Loucy (cell line): ENCODE measurements at regions not wholly inside any gene's neighbourhood (a gene's known extent, or its start where the extent isn't known, plus 50 kb on each side); places are given as distances from the start of the nearest gene placed in this dataset.

Source experiments
- H2AFZ ChIP-seq: fragments of 200-600 bp; sonication (generic); 2 replicates; pipeline ENCODE4 v1.6.0; 2016; ENCODE audit warnings: antibody characterized with exemption, mild to moderate bottlenecking, low read length, moderate library complexity
- H3F3A ChIP-seq: fragments of 200-600 bp; 2 replicates; pipeline ENCODE4 v1.6.0; 2016; ENCODE audit warnings: antibody characterized with exemption, low read depth, mild to moderate bottlenecking
- H3K27me3 ChIP-seq: fragments of 200-600 bp; sonication (generic); 2 replicates; pipeline ENCODE4 v1.6.1; 2014; ENCODE audit warnings: low read length, mild to moderate bottlenecking; ENCODE audit not compliant: insufficient read depth, poor library complexity, severe bottlenecking
- H3K36me3 ChIP-seq: fragments of 200-600 bp; sonication (generic); 2 replicates; pipeline ENCODE4 v1.6.1; 2016; ENCODE audit warnings: low read length; ENCODE audit not compliant: insufficient read depth
- H3K4me1 ChIP-seq: fragments of 200-600 bp; sonication (generic); 2 replicates; pipeline ENCODE4 v1.5.1; 2014; ENCODE audit warnings: low read length, mild to moderate bottlenecking; ENCODE audit not compliant: insufficient read depth, poor library complexity, severe bottlenecking
- H3K4me2 ChIP-seq: fragments of 200-600 bp; sonication (generic); 2 replicates; pipeline ENCODE4 v1.6.0; 2014; ENCODE audit warnings: antibody characterized with exemption, low read length, low read depth, mild to moderate bottlenecking; ENCODE audit not compliant: poor library complexity, severe bottlenecking
- H3K4me3 ChIP-seq: fragments of 200-600 bp; sonication (generic); 2 replicates; pipeline ENCODE4 v1.5.1; 2014; ENCODE audit warnings: low read length, mild to moderate bottlenecking, mixed read lengths; ENCODE audit not compliant: poor library complexity, severe bottlenecking
- H3K79me2 ChIP-seq: fragments of 200-600 bp; sonication (generic); 2 replicates; pipeline ENCODE4 v1.6.1; 2014; ENCODE audit warnings: low read length; ENCODE audit not compliant: insufficient read depth
- H3K9ac ChIP-seq: fragments of 200-600 bp; sonication (generic); 2 replicates; pipeline ENCODE4 v1.6.0; 2014; ENCODE audit warnings: mild to moderate bottlenecking, low read depth, low read length, moderate library complexity; ENCODE audit not compliant: poor library complexity, severe bottlenecking
- H3K9me2 ChIP-seq: fragments of 200-600 bp; sonication (generic); replicated peaks from 2 replicates; pipeline ENCODE4 v1.6.1; 2016; ENCODE audit warnings: low read depth, low read length, mixed read lengths
- H3K9me3 ChIP-seq: fragments of 200-600 bp; sonication (generic); 2 replicates; pipeline ENCODE4 v1.6.1; 2014; ENCODE audit warnings: mild to moderate bottlenecking, antibody characterized with exemption, low read length, low read depth; ENCODE audit not compliant: insufficient read depth
- H4K20me1 ChIP-seq: fragments of 200-600 bp; sonication (generic); 2 replicates; pipeline ENCODE4 v1.6.0; 2014; ENCODE audit warnings: antibody characterized with exemption, low read length, mild to moderate bottlenecking; ENCODE audit not compliant: insufficient read depth, poor library complexity, severe bottlenecking
- EZH2phosphoT487 ChIP-seq: fragments of 200-600 bp; IDR thresholded peaks from 2 replicates; pipeline ENCODE4 v1.6.1; 2018; ENCODE audit warnings: antibody characterized with exemption, mild to moderate bottlenecking, moderate library complexity, borderline replicate concordance
- TF ChIP-seq, protein P1 (sequence below): fragments of 200-600 bp; sonication (generic); conservative IDR thresholded peaks from 2 replicates; pipeline ENCODE4 v1.5.1; 2014; ENCODE audit warnings: mild to moderate bottlenecking, antibody characterized with exemption, low read length

DNA sequence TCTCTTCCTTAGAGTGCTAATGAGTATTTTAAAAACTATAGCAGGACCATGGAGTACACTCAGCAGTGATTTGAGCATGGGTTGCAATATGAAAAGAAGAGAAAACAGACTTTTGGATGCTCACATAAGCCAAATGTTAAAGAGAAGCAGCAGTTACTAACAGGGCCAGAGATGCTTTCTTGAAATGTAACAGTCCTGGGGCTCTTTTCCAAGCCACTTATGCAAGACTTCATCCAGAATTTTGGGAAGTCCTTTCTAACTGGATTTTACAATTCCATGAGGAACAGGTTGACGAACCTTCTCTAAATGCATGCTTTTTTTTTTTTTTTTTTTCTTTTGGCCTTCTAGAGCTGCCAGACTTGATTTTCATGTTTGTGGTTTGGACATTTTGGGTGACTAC is 282.0 kb downstream of the SEC23IP start:
- H3F3A ChIP-seq: no peaks in the 10 kb centered on the region
- no peaks in the 10 kb centered on the region for H4K20me1 ChIP-seq
- no peak overlapping the region for H3K4me2 ChIP-seq
- no peak overlapping the region for H3K9ac ChIP-seq
- no peaks in the 10 kb centered on the region for H3K79me2 ChIP-seq
- H3K36me3 ChIP-seq: no peaks in the 10 kb centered on the region
- no peaks in the 10 kb centered on the region for H3K9me3 ChIP-seq
- no peak overlapping the region for H2AFZ ChIP-seq
- no peak overlapping the region for H3K4me3 ChIP-seq
- H3K27me3 ChIP-seq: no peaks in the 10 kb centered on the region
- no peaks in the 10 kb centered on the region for H3K9me2 ChIP-seq
- H3K4me1 ChIP-seq: no peaks in the 10 kb centered on the region
- TF ChIP-seq EZH2phosphoT487: no peak
- TF ChIP-seq, protein P1, sequence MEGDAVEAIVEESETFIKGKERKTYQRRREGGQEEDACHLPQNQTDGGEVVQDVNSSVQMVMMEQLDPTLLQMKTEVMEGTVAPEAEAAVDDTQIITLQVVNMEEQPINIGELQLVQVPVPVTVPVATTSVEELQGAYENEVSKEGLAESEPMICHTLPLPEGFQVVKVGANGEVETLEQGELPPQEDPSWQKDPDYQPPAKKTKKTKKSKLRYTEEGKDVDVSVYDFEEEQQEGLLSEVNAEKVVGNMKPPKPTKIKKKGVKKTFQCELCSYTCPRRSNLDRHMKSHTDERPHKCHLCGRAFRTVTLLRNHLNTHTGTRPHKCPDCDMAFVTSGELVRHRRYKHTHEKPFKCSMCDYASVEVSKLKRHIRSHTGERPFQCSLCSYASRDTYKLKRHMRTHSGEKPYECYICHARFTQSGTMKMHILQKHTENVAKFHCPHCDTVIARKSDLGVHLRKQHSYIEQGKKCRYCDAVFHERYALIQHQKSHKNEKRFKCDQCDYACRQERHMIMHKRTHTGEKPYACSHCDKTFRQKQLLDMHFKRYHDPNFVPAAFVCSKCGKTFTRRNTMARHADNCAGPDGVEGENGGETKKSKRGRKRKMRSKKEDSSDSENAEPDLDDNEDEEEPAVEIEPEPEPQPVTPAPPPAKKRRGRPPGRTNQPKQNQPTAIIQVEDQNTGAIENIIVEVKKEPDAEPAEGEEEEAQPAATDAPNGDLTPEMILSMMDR: no peak

DNA sequence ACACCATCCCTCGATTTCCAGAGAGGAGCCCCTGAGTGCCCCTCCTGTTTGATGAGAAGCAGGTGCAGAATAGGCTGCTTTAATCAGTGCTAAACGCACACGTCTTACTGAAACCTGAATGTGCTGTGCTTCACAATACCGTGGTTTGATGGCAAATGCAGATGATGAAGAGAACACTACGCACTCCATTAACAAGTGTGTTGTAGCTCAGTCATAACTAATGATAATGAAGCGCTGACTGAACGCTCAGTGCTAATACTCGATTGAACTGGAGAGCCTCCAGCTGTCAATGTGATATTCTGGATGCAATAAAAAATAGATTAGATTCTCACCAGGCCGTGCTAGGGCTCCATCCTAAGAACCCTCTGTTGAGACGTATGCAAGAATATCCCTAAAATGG is 279.7 kb upstream of the PLPP4 start:
- H3K4me1 ChIP-seq: no peaks in the 10 kb centered on the region
- no peak overlapping the region for H3K4me2 ChIP-seq
- H2AFZ ChIP-seq: no peak overlapping the region
- H3K36me3 ChIP-seq: no peaks in the 10 kb centered on the region
- no peak for TF ChIP-seq EZH2phosphoT487
- TF ChIP-seq, protein P1: no peak
- no peaks in the 10 kb centered on the region for H3K9me3 ChIP-seq
- no peak overlapping the region for H3K4me3 ChIP-seq
- H3F3A ChIP-seq: no peaks in the 10 kb centered on the region
- H4K20me1 ChIP-seq: no peaks in the 10 kb centered on the region
- no peak overlapping the region for H3K9ac ChIP-seq
- H3K9me2 ChIP-seq: no peaks in the 10 kb centered on the region
- H3K79me2 ChIP-seq: no peaks in the 10 kb centered on the region
- H3K27me3 ChIP-seq: no peaks in the 10 kb centered on the region

DNA sequence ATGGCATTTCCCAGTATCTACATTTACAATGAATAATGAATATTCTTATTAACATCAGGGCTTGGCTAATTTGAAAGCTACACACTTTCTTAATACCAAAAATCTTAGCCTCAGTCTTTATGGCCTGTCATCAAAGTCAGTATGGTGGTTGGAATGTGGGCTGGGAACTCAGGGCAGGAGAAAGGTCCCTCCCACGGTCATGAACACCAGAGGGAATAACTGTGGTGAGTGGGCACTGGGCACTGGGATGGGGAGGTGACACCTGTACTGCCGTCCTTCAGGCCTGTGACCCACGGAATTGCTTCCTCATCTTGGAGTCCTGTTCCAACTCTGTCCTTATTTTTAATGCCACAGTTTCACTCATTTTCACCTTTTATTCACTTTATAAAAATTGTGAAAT is 276.9 kb upstream of the PLPP4 start:
- Histone ChIP-seq H3K79me2 (no peaks in the 10 kb centered on the region), H3K9me3 (no peaks in the 10 kb centered on the region), H3K9me2 (no peaks in the 10 kb centered on the region), H3F3A (no peaks in the 10 kb centered on the region), H3K27me3 (no peaks in the 10 kb centered on the region), H3K4me3 (no peak overlapping the region), H3K4me2 (no peak overlapping the region), H3K9ac (no peak overlapping the region), H2AFZ (no peak overlapping the region), H3K36me3 (no peaks in the 10 kb centered on the region), H4K20me1 (no peaks in the 10 kb centered on the region), H3K4me1 (no peaks in the 10 kb centered on the region)
- TF ChIP-seq, protein P1: no peak
- no peak for TF ChIP-seq EZH2phosphoT487
